ENCODE measurements at regions not wholly inside any gene's neighbourhood (a gene's known extent, or its start where the extent isn't known, plus 50 kb on each side); places are given as distances from the start of the nearest gene placed in this dataset.
"Not testable (repeated sequence)": the region's sequence is repeated elsewhere in the genome, so short reads cannot be mapped to it uniquely, and the experiment has no call there.

GRCh38 chr4:67412153-67412712, 133.1 kb downstream of the CENPC start:
- not testable (repeated sequence) for H3K9me3 ChIP-seq (ENCODE audit: control insufficient read depth, insufficient read depth, low read length); H3K9ac ChIP-seq (ENCODE audit: low read depth, low read length); H3K4me1 ChIP-seq (ENCODE audit: insufficient read depth, low read length); H3K36me3 ChIP-seq (ENCODE audit: insufficient read depth, low read length)

- Histone ChIP-seq H3K9me3 (ENCODE audit: control insufficient read depth, insufficient read depth, low read length) (no peaks in the 10 kb centered on the region), H3K9ac (ENCODE audit: low read depth, low read length) (no peak overlapping the region), H3K4me1 (ENCODE audit: insufficient read depth, low read length) (no peaks in the 10 kb centered on the region), H3K36me3 (ENCODE audit: insufficient read depth, low read length) (no peaks in the 10 kb centered on the region)
Observed at GRCh38 chr4:67403342-67403741, 142.0 kb downstream of the CENPC start.

DNA sequence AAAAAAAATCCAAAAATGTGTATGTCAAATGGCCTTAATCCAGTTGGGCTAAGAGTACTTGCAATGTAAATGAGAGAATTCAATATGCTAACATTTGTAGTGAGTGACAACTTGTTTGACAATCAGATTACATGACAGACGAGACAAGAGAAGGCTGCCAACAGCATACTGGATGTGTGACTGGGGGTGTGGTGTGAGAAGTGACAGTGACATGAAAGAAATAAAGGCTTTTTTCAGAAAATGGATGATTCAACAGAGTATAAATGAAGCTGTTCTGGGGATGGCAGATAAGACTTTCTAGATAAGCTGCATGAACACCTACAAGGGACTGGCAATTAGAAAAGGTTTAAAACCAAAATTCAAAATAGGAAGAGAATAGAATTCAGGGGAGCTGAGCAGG, 143.4 kb downstream of the CENPC start:
- Histone ChIP-seq H3K9me3 (ENCODE audit: control insufficient read depth, insufficient read depth, low read length) (no peaks in the 10 kb centered on the region), H3K9ac (ENCODE audit: low read depth, low read length) (no peak overlapping the region), H3K4me1 (ENCODE audit: insufficient read depth, low read length) (no peaks in the 10 kb centered on the region), H3K36me3 (ENCODE audit: insufficient read depth, low read length) (no peaks in the 10 kb centered on the region)

DNA sequence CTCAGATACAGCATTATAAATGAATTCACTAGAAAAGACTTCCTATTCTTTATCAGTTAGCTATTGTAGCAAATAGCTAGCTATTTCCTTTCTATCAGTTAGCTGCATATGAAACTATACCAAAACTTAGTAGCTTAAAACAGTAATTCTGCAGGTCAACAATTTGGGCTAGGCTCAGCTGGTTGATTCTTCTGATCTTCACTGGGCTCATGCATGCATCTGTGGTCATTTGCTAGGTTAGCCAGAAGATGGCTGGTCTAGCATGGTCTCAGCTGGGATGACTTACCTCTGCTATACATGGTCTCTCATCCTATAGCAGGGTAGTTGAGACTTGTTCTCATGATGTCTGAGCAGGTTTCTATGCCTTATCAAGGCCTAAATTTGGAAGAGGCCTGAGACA, 147.4 kb downstream of the CENPC start:
- H3K9ac ChIP-seq (ENCODE audit: low read depth, low read length) = no peak overlapping the region
- no peaks in the 10 kb centered on the region for H3K4me1 ChIP-seq (ENCODE audit: insufficient read depth, low read length)
- no peaks in the 10 kb centered on the region for H3K36me3 ChIP-seq (ENCODE audit: insufficient read depth, low read length)
- H3K9me3 ChIP-seq (ENCODE audit: control insufficient read depth, insufficient read depth, low read length) = no peaks in the 10 kb centered on the region

GRCh38 chr4:67397031-67397430, 148.3 kb downstream of the CENPC start:
- Histone ChIP-seq H3K9me3 (ENCODE audit: control insufficient read depth, insufficient read depth, low read length) (no peaks in the 10 kb centered on the region), H3K4me1 (ENCODE audit: insufficient read depth, low read length) (no peaks in the 10 kb centered on the region), H3K36me3 (ENCODE audit: insufficient read depth, low read length) (no peaks in the 10 kb centered on the region), H3K9ac (ENCODE audit: low read depth, low read length) (no peak overlapping the region)

DNA sequence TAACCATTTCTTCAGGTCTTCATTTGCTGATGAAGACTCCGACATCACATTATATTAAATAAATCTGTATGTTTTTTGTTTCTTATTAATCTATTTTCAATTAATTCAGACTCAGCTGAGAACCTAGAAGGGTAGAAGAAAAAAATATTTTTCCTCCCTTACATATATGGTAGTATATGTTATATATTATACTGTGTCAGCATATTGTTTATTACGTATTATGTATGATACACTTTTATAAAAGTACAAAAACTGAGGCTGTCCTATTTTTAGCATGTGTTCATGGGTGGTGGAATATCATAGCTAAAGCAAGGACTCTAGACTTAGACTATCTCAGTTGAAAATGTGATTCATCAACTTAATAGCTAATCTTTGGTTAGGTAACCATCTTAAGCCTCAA, 149.3 kb downstream of the CENPC start:
- Histone ChIP-seq H3K4me1 (ENCODE audit: insufficient read depth, low read length) (no peaks in the 10 kb centered on the region), H3K36me3 (ENCODE audit: insufficient read depth, low read length) (no peaks in the 10 kb centered on the region), H3K9ac (ENCODE audit: low read depth, low read length) (no peak overlapping the region), H3K9me3 (ENCODE audit: control insufficient read depth, insufficient read depth, low read length) (no peaks in the 10 kb centered on the region)

GRCh38 chr4:67394879-67395278, 150.4 kb downstream of the CENPC start:
- no peaks in the 10 kb centered on the region for H3K36me3 ChIP-seq (ENCODE audit: insufficient read depth, low read length)
- no peaks in the 10 kb centered on the region for H3K9me3 ChIP-seq (ENCODE audit: control insufficient read depth, insufficient read depth, low read length)
- H3K4me1 ChIP-seq (ENCODE audit: insufficient read depth, low read length) = no peaks in the 10 kb centered on the region
- H3K9ac ChIP-seq (ENCODE audit: low read depth, low read length) = no peak overlapping the region

DNA sequence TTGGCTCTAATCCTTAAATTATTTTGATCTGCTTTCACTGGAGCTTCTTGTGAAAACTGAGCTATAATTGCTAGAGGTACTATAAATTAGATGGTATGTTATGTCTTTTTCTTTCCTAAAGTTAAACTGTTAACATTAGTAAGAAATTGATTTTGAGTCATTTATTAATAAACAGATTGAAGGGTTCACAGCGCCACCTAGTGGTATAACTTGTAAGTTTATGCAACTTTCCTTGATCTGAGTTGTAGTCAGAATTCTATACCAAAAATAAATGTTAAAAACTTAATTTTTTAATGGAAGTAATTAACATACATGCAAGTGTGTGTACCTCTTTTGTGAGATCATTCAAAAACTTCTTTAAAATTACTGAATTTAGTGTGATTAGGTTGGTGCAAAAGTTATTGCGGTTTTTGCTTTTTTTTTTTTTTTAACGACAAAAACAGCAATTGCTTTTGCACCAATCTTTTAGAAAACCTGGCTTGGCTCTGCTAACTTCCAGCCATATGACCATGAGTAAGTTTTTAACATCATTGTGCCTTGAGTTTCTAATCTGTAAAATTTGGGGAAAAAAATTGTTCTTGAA, 151.5 kb downstream of the CENPC start:
- Histone ChIP-seq H3K36me3 (ENCODE audit: insufficient read depth, low read length) (no peaks in the 10 kb centered on the region), H3K4me1 (ENCODE audit: insufficient read depth, low read length) (no peaks in the 10 kb centered on the region), H3K9ac (ENCODE audit: low read depth, low read length) (no peak overlapping the region), H3K9me3 (ENCODE audit: control insufficient read depth, insufficient read depth, low read length) (no peaks in the 10 kb centered on the region)

DNA sequence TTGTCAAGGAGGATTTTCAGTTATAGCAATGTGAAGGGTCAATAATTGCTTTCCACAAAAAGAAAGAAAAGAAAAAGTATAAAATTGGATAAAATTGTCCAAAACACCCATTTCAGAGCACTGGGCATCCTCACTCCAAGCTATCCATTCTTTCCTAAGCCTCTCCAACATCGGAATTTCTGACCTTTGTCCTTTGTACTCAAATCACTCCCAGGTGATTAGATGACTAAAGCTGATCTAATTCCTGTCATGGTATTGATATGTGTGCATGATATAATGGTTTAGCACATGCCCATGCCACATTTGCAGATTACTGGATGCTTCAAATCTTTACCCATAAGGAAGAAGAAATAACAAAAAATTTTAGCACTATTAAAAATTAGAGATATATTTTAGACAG, 152.3 kb downstream of the CENPC start:
- H3K9me3 ChIP-seq (ENCODE audit: control insufficient read depth, insufficient read depth, low read length) = no peaks in the 10 kb centered on the region
- no peaks in the 10 kb centered on the region for H3K36me3 ChIP-seq (ENCODE audit: insufficient read depth, low read length)
- no peak overlapping the region for H3K9ac ChIP-seq (ENCODE audit: low read depth, low read length)
- peaks cover 4% of the 10 kb centered on the region; the same call in 1 of the 2 replicates for H3K4me1 ChIP-seq (ENCODE audit: insufficient read depth, low read length)

GRCh38 chr4:67381406-67381804, 163.9 kb downstream of the CENPC start:
- not testable (repeated sequence) for H3K9ac ChIP-seq (ENCODE audit: low read depth, low read length); H3K9me3 ChIP-seq (ENCODE audit: control insufficient read depth, insufficient read depth, low read length); H3K36me3 ChIP-seq (ENCODE audit: insufficient read depth, low read length); H3K4me1 ChIP-seq (ENCODE audit: insufficient read depth, low read length)

- H3K4me1 ChIP-seq (ENCODE audit: insufficient read depth, low read length); H3K36me3 ChIP-seq (ENCODE audit: insufficient read depth, low read length); H3K9ac ChIP-seq (ENCODE audit: low read depth, low read length); H3K9me3 ChIP-seq (ENCODE audit: control insufficient read depth, insufficient read depth, low read length): not testable (repeated sequence)
Observed at GRCh38 chr4:67380702-67381405, 164.4 kb downstream of the CENPC start.

DNA sequence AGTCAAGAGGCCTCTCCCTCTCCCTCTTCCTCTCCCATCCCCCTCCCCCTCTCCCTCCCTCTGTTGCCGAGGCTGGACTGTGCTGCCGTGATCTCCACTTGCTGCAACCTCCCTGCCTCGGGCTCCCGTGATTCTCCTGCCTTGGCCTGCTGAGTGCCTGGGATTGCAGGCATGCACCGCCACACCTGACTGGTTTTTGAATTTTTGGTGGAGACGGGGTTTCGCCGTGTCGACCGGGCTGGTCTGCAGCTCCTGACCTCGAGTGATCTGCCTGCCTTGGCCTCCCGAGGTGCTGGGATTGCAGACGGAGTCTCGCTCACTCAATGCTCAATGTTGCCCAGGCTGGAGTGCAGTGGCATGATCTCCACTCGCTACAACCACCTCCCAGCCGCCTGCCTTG, 165.1 kb downstream of the CENPC start:
- no peaks in the 10 kb centered on the region for H3K9me3 ChIP-seq (ENCODE audit: control insufficient read depth, insufficient read depth, low read length)
- no peaks in the 10 kb centered on the region for H3K4me1 ChIP-seq (ENCODE audit: insufficient read depth, low read length)
- no peak overlapping the region for H3K9ac ChIP-seq (ENCODE audit: low read depth, low read length)
- H3K36me3 ChIP-seq (ENCODE audit: insufficient read depth, low read length) = no peaks in the 10 kb centered on the region

DNA sequence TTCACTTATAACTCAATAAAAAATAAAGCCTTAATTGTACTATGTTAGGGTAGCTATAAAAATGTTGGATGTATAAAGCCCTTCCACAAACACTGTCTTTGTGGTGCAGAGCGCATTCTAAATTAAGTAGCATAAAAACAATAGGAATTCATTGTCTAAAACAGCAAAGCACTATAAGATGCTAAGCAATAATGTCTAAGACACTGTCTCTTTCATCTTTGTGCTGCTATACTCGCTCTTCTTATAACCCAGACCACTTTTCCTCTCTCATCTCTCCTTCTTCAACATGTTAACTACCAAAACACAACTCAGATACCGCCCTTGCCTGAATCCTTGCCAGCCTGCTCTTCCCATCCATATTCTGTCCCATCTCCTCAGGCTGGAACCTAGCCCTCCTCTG, 170.0 kb downstream of the CENPC start:
- Histone ChIP-seq H3K9me3 (ENCODE audit: control insufficient read depth, insufficient read depth, low read length) (no peaks in the 10 kb centered on the region), H3K36me3 (ENCODE audit: insufficient read depth, low read length) (no peaks in the 10 kb centered on the region), H3K9ac (ENCODE audit: low read depth, low read length) (no peak overlapping the region), H3K4me1 (ENCODE audit: insufficient read depth, low read length) (peaks cover 5% of the 10 kb centered on the region; the same call in 1 of the 2 replicates)

DNA sequence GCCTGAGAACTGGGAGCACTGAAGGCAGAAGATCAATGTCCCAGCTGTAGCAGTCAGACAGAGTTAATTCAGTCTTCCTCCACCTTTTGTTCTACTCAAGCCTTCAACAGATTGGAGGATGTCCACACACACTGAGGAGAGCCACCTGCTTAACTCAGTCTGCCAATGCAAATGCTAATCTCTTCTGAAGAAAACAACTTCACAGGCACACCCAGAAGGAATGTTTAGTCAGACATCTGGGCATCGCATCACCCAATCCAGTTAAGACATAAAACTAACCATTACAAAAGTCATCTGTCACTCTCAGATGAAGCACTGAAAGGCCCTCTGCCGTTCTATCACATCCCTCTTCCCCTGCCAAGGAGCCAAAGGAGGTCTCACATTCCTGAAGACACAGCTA, 173.7 kb downstream of the CENPC start:
- no peaks in the 10 kb centered on the region for H3K9me3 ChIP-seq (ENCODE audit: control insufficient read depth, insufficient read depth, low read length)
- no peaks in the 10 kb centered on the region for H3K36me3 ChIP-seq (ENCODE audit: insufficient read depth, low read length)
- peaks cover 5% of the 10 kb centered on the region; the same call in 1 of the 2 replicates for H3K4me1 ChIP-seq (ENCODE audit: insufficient read depth, low read length)
- no peak overlapping the region for H3K9ac ChIP-seq (ENCODE audit: low read depth, low read length)

- Histone ChIP-seq H3K4me1 (ENCODE audit: insufficient read depth, low read length) (peaks cover 5% of the 10 kb centered on the region; the same call in 1 of the 2 replicates), H3K36me3 (ENCODE audit: insufficient read depth, low read length) (no peaks in the 10 kb centered on the region), H3K9me3 (ENCODE audit: control insufficient read depth, insufficient read depth, low read length) (no peaks in the 10 kb centered on the region), H3K9ac (ENCODE audit: low read depth, low read length) (no peak overlapping the region)
Observed at GRCh38 chr4:67366311-67366861, 178.9 kb downstream of the CENPC start.
